Stimulated activated CD4-positive, alpha-beta T cell treated with anti-CD3 and anti-CD28 coated beads, Interleukin-15, amount 100 ng/mL, for 24 hours (primary cell): ENCODE measurements at regions not wholly inside any gene's neighbourhood (a gene's known extent, or its start where the extent isn't known, plus 50 kb on each side); places are given as distances from the start of the nearest gene placed in this dataset.

Experiments
- DNase-seq: peaks from one replicate; pipeline ENCODE4 v3.0.0-alpha.2; 2020

- no peak for DNase-seq
Observed at GRCh38 chr11:128058580-128059208, 528.7 kb downstream of the ETS1 start.

- no peak for DNase-seq
Observed at GRCh38 chr11:128057786-128058395, 529.5 kb downstream of the ETS1 start.

DNA sequence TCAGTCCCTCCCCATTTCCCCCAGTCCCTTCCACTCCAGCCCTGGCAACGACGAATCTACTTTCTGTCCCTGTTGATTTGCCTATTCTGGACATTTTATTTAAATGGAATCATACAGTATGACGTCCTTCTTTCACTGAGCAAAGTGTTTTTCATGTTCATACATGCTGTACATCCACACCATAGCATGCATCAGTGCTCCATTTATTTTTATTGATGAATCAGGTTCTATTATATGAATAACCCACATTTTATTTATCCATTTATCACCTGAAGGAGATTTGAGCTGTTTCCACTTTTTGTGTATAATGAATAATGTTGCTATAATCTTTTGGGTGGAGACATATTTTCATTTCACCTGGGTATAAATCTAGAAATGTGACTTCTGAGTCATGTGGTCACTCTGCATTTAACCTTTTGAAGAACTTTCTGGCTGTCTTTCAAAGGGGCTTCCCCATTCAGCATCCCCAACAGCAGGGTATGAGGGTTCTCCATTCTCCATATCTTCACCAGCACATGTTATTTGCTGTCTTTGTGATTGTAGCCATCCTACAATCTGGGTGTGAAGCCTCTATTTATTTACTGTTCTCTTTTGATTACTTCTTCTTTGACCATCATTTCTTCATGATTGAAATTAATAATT is 531.7 kb downstream of the ETS1 start:
- no peak for DNase-seq

DNA sequence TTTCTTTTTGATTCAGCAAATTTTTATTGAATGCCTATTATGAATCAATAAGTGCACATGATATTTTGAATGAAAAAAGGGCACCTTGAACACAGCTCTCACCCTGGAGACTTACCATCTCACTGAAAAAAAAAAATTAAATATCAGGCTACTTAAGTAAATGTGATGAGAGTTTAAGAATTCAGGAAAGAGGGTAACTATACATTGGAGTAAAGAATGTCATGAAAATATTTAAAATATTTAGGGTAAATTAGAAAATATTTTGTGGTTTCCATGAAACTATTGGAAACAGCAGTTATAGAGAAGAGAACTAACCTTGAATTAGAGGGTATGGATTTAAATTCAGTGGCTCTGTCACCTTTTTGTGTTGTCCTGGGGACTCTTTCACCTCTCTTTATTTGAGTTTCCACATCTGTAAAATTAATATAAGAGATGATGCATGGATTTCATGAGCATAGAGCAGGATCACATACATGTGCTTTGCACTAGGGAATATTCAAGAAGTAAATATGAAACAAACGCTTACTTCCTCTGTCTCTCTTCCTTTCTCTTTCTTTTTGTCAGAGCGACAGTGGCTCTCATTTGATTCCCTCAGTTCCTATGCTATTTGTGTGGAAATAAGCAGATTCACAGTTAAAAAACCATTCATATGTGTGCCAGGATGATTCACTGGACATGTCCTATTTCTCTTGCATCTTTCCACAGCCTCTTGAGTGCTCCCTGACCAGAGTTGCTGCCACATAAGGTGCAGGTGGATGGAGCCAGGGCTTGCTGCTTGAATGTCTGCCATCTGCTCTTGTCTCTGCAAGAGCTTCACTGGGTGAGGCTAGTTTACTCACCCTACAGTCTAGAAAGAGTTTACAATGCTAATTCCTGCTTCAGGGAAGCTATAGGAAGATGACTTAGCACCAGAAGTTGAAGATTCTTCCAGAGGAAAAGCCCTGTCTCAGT is 533.1 kb downstream of the ETS1 start:
- no peak for DNase-seq

DNA sequence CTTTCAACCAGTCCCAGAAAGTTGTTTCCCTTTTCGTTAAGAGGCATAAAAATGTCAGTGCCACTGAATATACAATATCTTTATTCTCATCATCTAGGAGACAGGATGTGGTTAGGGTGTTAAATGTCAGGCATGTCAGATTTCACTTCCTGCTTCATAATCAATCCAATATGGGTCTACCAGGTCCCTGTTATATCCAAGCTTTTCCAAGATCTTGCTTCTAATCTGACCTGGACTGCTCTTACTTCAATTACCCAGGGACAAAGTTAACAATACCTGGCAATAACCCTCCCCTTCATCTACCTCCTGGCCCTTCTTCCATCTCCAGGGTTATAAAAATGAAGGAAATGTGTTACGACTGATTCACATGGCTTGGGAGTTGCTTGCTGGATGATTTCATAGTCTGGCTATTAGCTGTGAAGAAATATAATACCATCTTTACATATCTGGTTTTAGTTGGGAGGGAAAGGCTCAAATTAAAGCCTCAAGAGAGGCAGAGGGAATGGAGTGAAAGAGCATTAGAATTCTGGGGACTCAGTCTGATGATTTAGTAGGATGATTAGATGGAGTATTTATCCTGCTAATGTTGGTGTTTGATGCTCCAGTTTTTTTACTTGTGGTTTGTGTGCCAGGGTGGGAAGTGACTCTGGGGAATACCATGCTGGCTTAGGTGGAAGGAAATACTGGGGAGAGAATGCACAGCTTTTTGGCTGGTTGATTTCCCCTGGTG is 534.3 kb downstream of the ETS1 start:
- DNase-seq, result no peak

DNA sequence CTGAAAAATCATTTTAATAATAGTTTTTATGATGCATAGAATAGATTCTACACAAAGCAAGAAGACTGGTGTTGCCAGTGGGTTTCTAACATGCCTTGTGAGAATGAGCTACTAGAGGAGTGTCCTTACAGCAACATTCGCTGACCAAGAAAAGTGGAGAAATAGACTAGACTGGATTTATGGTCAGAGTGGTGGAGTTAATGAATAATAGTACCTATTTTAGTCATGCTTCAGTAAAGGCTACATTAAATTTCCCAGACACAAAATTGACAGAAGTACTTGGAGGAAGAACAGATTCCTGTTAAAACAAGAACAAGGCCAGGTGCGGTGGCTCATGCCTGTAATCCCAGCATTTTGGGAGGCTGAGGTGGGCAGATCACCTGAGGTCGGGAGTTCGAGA is 539.2 kb downstream of the ETS1 start:
- no peak for DNase-seq

- no peak for DNase-seq
Observed at GRCh38 chr11:128047026-128047425, 540.3 kb downstream of the ETS1 start.

- no peak for DNase-seq
Observed at GRCh38 chr11:128046213-128046612, 541.1 kb downstream of the ETS1 start.

GRCh38 chr11:128045094-128045725 is 542.1 kb downstream of the ETS1 start:
- no peak for DNase-seq

GRCh38 chr11:128042290-128042751 is 545.0 kb downstream of the ETS1 start:
- no peak for DNase-seq

GRCh38 chr11:128040603-128041002 is 546.8 kb downstream of the ETS1 start:
- no peak for DNase-seq

DNA sequence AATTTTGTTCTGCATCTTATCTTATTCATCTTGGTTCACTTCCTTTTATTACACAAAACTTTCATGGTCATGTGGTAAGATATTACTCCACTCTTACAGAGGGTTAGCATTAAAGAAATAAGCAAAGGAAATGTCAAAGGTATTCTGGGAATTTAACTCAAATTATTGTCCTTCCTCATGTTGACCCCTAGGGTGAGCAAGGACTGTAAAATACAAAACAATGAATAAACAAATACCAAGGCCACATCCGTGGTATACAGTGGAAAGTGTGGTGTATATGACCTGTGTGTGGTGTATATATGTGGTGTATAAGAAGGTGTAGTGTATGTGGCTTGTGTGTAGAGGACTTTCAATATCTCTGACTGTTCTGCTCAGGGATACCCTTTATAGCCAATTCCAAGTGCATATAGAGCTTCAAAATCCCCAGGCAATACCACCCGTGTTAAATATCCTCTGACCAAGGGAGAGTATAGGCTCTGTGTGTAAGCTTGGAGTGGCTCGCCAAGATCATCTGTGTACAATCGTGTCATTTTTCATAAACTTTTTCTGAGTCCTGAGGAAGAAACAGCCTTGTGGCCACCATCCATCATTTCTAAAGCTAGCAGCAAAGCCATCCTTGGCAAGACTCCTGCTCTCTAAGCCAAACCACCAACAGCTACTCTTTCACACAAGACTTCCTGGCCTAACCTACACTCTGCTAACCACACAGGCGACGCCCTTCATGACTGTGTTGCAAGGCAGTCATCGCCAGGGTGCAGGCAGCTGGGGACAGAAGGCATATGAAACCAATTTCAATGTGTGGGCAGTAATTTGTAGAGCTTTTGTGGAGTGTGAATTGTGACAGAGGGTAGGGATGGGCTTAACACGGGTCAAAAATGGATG is 548.0 kb downstream of the ETS1 start:
- peak; percentile 84 for DNase-seq

GRCh38 chr11:128036556-128037093 is 550.7 kb downstream of the ETS1 start:
- no peak for DNase-seq

DNA sequence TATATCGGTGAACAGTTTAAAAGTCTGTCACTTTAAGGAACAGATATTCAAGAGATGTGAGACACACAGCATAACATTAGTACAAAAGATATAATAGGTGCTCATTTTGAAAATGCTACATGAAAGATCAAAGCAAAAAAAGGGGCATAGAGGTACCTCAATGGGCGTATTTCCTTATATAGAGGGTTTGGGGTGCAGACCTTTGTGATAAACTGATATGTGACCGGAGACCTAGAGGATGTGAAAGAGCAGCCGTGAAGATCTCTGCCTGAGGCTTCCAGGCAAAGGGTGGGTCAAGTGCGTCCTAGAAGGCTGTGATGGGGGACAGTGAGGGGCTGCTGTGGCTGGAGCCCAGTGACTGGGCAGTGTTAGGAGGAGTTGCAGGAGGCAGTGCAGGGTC is 551.4 kb downstream of the ETS1 start:
- DNase-seq, result no peak

DNA sequence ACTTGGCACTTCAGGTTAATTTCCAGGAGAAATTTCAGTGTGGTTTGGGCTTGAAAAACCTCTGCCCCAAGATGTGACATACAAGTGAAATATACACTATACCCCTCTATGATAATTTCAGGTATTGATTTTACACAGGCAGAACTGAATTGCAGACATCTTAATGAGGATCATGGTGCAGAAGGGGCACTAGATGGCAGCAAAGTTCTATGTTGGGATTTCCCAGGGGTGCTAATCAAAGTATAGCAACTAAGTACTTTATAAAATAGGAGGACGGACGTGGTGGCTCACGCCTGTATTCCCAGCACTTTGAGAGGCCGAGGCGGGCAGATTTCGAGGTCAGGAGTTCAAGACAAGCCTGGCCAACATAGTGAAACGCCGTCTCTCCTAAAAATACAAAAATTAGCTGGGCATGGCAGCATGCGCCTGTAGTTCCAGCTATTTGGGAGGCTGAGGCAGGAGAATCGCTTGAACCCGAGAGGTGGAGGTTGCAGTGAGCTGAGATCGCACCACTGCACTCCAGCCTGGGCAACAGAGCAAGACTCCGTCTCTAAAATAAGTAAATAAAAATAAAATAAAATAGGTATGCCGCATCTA is 555.7 kb downstream of the ETS1 start:
- DNase-seq, result peak; percentile 67

DNA sequence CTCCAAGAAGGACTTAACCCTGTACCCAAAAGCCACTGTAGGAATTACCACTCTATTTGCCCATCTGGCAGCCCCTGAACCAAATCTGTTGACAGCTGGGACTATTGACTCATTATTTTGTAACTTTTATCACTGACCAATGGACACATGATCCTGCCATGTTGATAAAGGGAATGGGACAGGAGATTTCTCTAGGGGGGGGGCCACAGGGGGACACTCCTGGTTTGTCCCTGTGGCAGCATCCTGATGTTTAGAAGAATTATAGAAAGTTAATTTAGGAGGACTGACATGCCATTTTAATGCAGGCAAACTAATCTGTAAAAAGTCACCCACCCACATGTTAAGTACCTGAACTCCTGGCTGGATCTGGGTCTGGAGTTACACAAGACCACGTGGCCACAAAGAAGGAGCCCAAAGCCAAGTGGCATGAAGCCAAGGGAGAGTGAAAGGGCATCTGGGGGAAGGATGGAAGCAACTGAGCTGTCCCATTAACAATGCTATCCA is 558.1 kb downstream of the ETS1 start:
- DNase-seq, result no peak

- DNase-seq, result no peak
Observed at GRCh38 chr11:128026596-128026995, 560.8 kb downstream of the ETS1 start.

GRCh38 chr11:128022761-128023160 is 564.6 kb downstream of the ETS1 start:
- DNase-seq, result no peak

DNA sequence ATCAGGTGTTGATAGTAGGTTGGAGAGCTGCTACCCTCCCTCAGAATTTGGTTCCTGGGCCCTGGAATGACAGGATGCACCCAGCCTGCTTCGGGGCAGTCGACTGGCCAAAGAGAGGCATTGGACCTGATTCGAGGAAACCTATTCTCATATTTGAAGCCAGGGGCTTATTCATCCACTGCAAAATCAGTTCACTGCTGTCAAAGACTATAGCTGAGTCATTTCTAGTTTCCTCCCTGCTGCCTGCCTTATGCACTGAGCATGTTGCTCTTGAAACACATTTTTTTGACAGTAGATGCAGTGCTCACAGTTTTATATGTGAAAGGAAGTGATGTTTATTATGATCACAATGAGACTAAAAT is 565.4 kb downstream of the ETS1 start:
- DNase-seq, result no peak

GRCh38 chr11:128021349-128022006 is 565.9 kb downstream of the ETS1 start:
- no peak for DNase-seq
